Mesendoderm (in vitro differentiated cells): ENCODE measurements at regions not wholly inside any gene's neighbourhood (a gene's known extent, or its start where the extent isn't known, plus 50 kb on each side); places are given as distances from the start of the nearest gene placed in this dataset.

Experiments used
- DNase-seq: peaks from one replicate; pipeline ENCODE4 v3.0.0; 2013
- H2AK5ac ChIP-seq: 2 replicates; pipeline ENCODE4 v1.6.1; 2013; ENCODE audit warnings: low read length, inconsistent platforms
- H2BK120ac ChIP-seq: 2 replicates; pipeline ENCODE4 v1.6.1; 2013; ENCODE audit warnings: low read depth, mild to moderate bottlenecking, low read length, moderate library complexity, mixed read lengths
- H2BK15ac ChIP-seq: replicated peaks from 2 replicates; pipeline ENCODE4 v1.6.1; 2013; ENCODE audit warnings: low read depth, mild to moderate bottlenecking, moderate library complexity
- H2BK5ac ChIP-seq: 2 replicates; pipeline ENCODE4 v1.6.1; 2013; ENCODE audit warnings: low read length, inconsistent platforms
- H3K18ac ChIP-seq: 2 replicates; pipeline ENCODE4 v1.6.1; 2013; ENCODE audit warnings: mild to moderate bottlenecking, low read length, mixed read lengths
- H3K23ac ChIP-seq: one replicate; pipeline ENCODE4 v1.6.1; 2013; ENCODE audit warnings: low read length
- H3K27ac ChIP-seq: 2 replicates; pipeline ENCODE4 v1.5.1; 2013; ENCODE audit warnings: low read depth, mild to moderate bottlenecking, inconsistent platforms, low read length, moderate library complexity
- H3K27me3 ChIP-seq: 2 replicates; pipeline ENCODE4 v1.6.1; 2013; ENCODE audit warnings: low read length, control low read depth, mild to moderate bottlenecking, inconsistent platforms; ENCODE audit not compliant: insufficient read depth, poor library complexity
- H3K36me3 ChIP-seq: 2 replicates; pipeline ENCODE4 v1.6.1; 2013; ENCODE audit warnings: low read length, inconsistent platforms; ENCODE audit not compliant: control insufficient read depth, insufficient read depth
- H3K4ac ChIP-seq: one replicate; pipeline ENCODE4 v1.6.1; 2013; ENCODE audit warnings: low read depth, mild to moderate bottlenecking, low read length, moderate library complexity
- H3K4me1 ChIP-seq: 2 replicates; pipeline ENCODE4 v1.6.1; 2013; ENCODE audit warnings: low read depth, low read length, inconsistent platforms; ENCODE audit not compliant: control insufficient read depth
- H3K4me2 ChIP-seq: 2 replicates; pipeline ENCODE4 v1.6.1; 2013; ENCODE audit warnings: low read length
- H3K4me3 ChIP-seq: 2 replicates; pipeline ENCODE4 v1.5.1; 2013; ENCODE audit warnings: mild to moderate bottlenecking, low read length
- H3K56ac ChIP-seq: one replicate; pipeline ENCODE4 v1.6.1; 2013; ENCODE audit warnings: low read length
- H3K79me1 ChIP-seq: 2 replicates; pipeline ENCODE4 v1.6.1; 2013; ENCODE audit warnings: low read length, inconsistent platforms
- H3K79me2 ChIP-seq: 2 replicates; pipeline ENCODE4 v1.6.1; 2013; ENCODE audit warnings: mild to moderate bottlenecking, low read length; ENCODE audit not compliant: control insufficient read depth, insufficient read depth
- H3K9ac ChIP-seq: 2 replicates; pipeline ENCODE4 v1.6.1; 2013; ENCODE audit warnings: low read length, inconsistent platforms
- H4K5ac ChIP-seq: one replicate; pipeline ENCODE4 v1.6.1; 2013; ENCODE audit warnings: low read length
- H4K8ac ChIP-seq: one replicate; pipeline ENCODE4 v1.6.1; 2013; ENCODE audit warnings: low read depth, mild to moderate bottlenecking, control low read depth, low read length, moderate library complexity
- WGBS: extraction: QIAGEN DNeasy Blood & Tissue Kit; methylation state at CpG from one replicate; pipeline ENCODE4 v1.1.7; 2013; ENCODE audit warnings: low lambda C conversion rate, missing lambda C conversion rate; ENCODE audit not compliant: insufficient coverage; ENCODE audit errors: extremely low coverage; 5-methylcytosine and 5-hydroxymethylcytosine counted together

DNA sequence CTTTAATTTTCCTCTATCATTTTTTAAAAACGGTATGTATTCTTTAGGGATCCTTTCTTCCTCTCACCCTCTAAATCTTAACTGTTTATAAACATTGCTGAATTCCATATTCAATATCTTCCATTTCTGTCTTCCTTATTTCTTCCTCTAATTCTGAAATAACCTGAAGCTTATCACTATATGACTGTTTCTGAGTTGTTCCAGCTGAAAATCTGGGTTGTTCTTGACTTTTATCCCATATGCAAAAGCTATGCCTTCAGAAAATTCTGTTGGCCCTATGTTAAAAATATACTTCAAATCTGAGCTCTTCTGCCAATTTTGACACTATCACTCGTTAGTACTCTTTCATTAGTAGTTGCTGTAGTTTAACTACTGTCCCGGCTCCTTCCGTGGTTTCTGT is 970.3 kb downstream of the BCL11B start:
- Histone ChIP-seq H3K56ac (no peak overlapping the region), H3K23ac (no peak overlapping the region), H2AK5ac (no peak overlapping the region), H3K9ac (no peak overlapping the region), H4K5ac (no peak overlapping the region), H2BK120ac (no peak overlapping the region), H3K27me3 (no peaks in the 10 kb centered on the region), H3K36me3 (no peaks in the 10 kb centered on the region), H3K79me1 (no peaks in the 10 kb centered on the region), H2BK15ac (no peak overlapping the region), H3K4me2 (no peak overlapping the region), H3K4me1 (no peaks in the 10 kb centered on the region), H2BK5ac (no peak overlapping the region), H3K27ac (no peak overlapping the region), H3K18ac (no peak overlapping the region), H3K4ac (no peak overlapping the region), H4K8ac (no peak overlapping the region), H3K79me2 (no peaks in the 10 kb centered on the region), H3K4me3 (no peak overlapping the region)
- no CpG with 5 or more reads among the region's 4 CpGs for WGBS
- DNase-seq = no peak

GRCh38 chr14:98304574-98304973 is 967.4 kb downstream of the BCL11B start:
- no peak overlapping the region for H3K56ac ChIP-seq
- H3K4me1 ChIP-seq = no peaks in the 10 kb centered on the region
- no peak overlapping the region for H2AK5ac ChIP-seq
- no peak overlapping the region for H4K5ac ChIP-seq
- H2BK5ac ChIP-seq = no peak overlapping the region
- H3K27ac ChIP-seq = no peak overlapping the region
- H2BK120ac ChIP-seq = no peak overlapping the region
- H3K23ac ChIP-seq = no peak overlapping the region
- no peaks in the 10 kb centered on the region for H3K27me3 ChIP-seq
- DNase-seq = no peak
- no peak overlapping the region for H2BK15ac ChIP-seq
- no peak overlapping the region for H3K4me2 ChIP-seq
- H3K79me1 ChIP-seq = no peaks in the 10 kb centered on the region
- no peak overlapping the region for H3K4ac ChIP-seq
- H3K18ac ChIP-seq = no peak overlapping the region
- WGBS = no CpG with 5 or more reads among the region's 3 CpGs
- H3K9ac ChIP-seq = no peak overlapping the region
- H4K8ac ChIP-seq = no peak overlapping the region
- H3K4me3 ChIP-seq = no peak overlapping the region
- no peaks in the 10 kb centered on the region for H3K36me3 ChIP-seq
- H3K79me2 ChIP-seq = no peaks in the 10 kb centered on the region

- H3K27me3 ChIP-seq = no peaks in the 10 kb centered on the region
- no peak overlapping the region for H2BK15ac ChIP-seq
- H3K18ac ChIP-seq = no peak overlapping the region
- no peaks in the 10 kb centered on the region for H3K4me1 ChIP-seq
- no peak overlapping the region for H3K27ac ChIP-seq
- no peak overlapping the region for H3K4me3 ChIP-seq
- H3K4me2 ChIP-seq = no peak overlapping the region
- no peak overlapping the region for H3K4ac ChIP-seq
- no peak overlapping the region for H2BK5ac ChIP-seq
- no peaks in the 10 kb centered on the region for H3K79me1 ChIP-seq
- no peak overlapping the region for H3K9ac ChIP-seq
- H3K36me3 ChIP-seq = no peaks in the 10 kb centered on the region
- no peak overlapping the region for H2AK5ac ChIP-seq
- no peak overlapping the region for H2BK120ac ChIP-seq
- H4K5ac ChIP-seq = no peak overlapping the region
- no peak overlapping the region for H4K8ac ChIP-seq
- DNase-seq = no peak
- H3K79me2 ChIP-seq = no peaks in the 10 kb centered on the region
- no peak overlapping the region for H3K56ac ChIP-seq
- no peak overlapping the region for H3K23ac ChIP-seq
- no CpG with 5 or more reads among the region's 1 CpG for WGBS
Observed at GRCh38 chr14:98309591-98309990, 962.4 kb downstream of the BCL11B start.

DNA sequence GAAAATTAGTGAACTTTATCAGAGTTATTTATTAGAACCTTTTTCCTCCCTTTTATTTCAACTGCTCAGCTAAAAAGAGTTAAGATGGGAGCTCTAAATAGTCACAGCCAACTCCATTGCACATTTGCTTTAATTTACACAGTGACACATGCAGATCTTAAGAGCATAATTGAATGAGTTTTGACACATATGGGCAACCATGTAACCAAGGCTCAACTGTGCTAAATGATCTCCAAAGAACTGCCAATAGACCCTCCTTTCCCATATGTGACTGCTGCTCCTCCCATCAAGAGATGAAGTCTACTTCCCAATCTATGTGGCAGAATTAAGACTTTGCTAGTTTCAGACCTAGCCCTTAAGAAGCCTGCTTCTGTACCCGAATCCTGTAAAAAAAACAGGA is 960.0 kb downstream of the BCL11B start:
- Histone ChIP-seq H3K79me2 (no peaks in the 10 kb centered on the region), H3K36me3 (no peaks in the 10 kb centered on the region), H3K4ac (no peak overlapping the region), H2BK15ac (no peak overlapping the region), H3K56ac (no peak overlapping the region), H4K5ac (no peak overlapping the region), H2BK5ac (no peak overlapping the region), H3K27ac (no peak overlapping the region), H3K27me3 (no peaks in the 10 kb centered on the region), H4K8ac (no peak overlapping the region), H2BK120ac (no peak overlapping the region), H3K23ac (no peak overlapping the region), H2AK5ac (no peak overlapping the region), H3K4me2 (no peak overlapping the region), H3K4me3 (no peak overlapping the region), H3K4me1 (no peaks in the 10 kb centered on the region), H3K9ac (no peak overlapping the region), H3K18ac (no peak overlapping the region), H3K79me1 (no peaks in the 10 kb centered on the region)
- no peak for DNase-seq
- no CpG with 5 or more reads among the region's 1 CpG for WGBS

DNA sequence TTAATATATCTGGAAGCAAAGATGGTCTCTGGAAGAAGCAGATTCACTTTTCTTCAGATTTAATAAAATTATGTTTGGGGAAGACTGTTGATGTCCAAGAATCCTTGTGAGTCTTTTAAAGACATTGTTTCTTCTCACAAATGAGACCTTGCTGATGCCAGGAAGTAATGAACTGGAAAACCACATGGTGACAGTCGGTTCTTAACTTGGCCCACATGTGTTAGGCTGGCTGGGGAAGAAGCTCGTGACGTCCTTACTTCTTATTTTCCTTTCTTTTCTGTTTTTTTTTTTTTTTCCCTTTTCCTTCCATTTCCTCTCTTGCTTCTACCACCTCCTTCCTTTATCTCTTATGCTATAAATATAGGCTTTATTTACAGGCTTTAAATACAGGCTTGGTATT is 950.2 kb downstream of the BCL11B start:
- no peak overlapping the region for H4K8ac ChIP-seq
- DNase-seq = no peak
- no peaks in the 10 kb centered on the region for H3K36me3 ChIP-seq
- no peak overlapping the region for H3K9ac ChIP-seq
- no peak overlapping the region for H4K5ac ChIP-seq
- no peak overlapping the region for H3K56ac ChIP-seq
- no peak overlapping the region for H2BK120ac ChIP-seq
- H3K79me1 ChIP-seq = no peaks in the 10 kb centered on the region
- no peak overlapping the region for H2BK15ac ChIP-seq
- no peak overlapping the region for H2AK5ac ChIP-seq
- H3K4me2 ChIP-seq = no peak overlapping the region
- H3K4me3 ChIP-seq = no peak overlapping the region
- no CpG with 5 or more reads among the region's 3 CpGs for WGBS
- no peak overlapping the region for H3K23ac ChIP-seq
- H3K27me3 ChIP-seq = no peaks in the 10 kb centered on the region
- H3K79me2 ChIP-seq = no peaks in the 10 kb centered on the region
- H3K27ac ChIP-seq = no peak overlapping the region
- no peak overlapping the region for H3K4ac ChIP-seq
- no peak overlapping the region for H2BK5ac ChIP-seq
- no peaks in the 10 kb centered on the region for H3K4me1 ChIP-seq
- H3K18ac ChIP-seq = no peak overlapping the region

DNA sequence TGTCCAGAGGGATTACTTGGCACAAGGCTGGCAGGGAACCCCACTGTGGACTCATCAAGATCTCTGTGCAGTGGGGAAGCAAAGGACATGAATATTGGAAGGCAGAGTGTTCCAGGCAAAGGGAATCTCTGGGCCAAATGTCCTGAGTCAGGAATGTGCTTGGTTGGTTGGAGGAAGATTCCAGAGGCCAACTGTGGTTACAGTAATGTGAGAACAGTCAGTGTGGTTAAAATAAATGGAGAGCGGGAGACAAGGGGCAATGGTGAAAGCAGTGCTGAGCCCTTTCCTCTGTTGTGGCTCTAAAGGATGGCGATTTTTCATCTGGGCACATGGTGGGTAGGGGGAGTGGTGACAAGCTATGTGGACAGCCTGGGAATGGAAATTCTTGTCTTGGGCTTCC is 948.2 kb downstream of the BCL11B start:
- no peak for DNase-seq
- Histone ChIP-seq H3K4me1 (no peaks in the 10 kb centered on the region), H3K79me1 (no peaks in the 10 kb centered on the region), H2AK5ac (no peak overlapping the region), H3K36me3 (no peaks in the 10 kb centered on the region), H3K4me2 (no peak overlapping the region), H4K8ac (no peak overlapping the region), H3K9ac (no peak overlapping the region), H3K27me3 (no peaks in the 10 kb centered on the region), H3K4me3 (no peak overlapping the region), H4K5ac (no peak overlapping the region), H3K56ac (no peak overlapping the region), H3K18ac (no peak overlapping the region), H2BK15ac (no peak overlapping the region), H3K79me2 (no peaks in the 10 kb centered on the region), H2BK5ac (no peak overlapping the region), H3K23ac (no peak overlapping the region), H3K27ac (no peak overlapping the region), H3K4ac (no peak overlapping the region), H2BK120ac (no peak overlapping the region)
- no CpG with 5 or more reads among the region's 2 CpGs for WGBS
